H1 (cell line): ENCODE measurements at regions not wholly inside any gene's neighbourhood (a gene's known extent, or its start where the extent isn't known, plus 50 kb on each side); places are given as distances from the start of the nearest gene placed in this dataset.

Experiments
- CTCF ChIA-PET: fragments of 300-600 bp; sonication (Branson Sonifier 250); formaldehyde crosslinking; loops from one replicate; lab custom pipeline; 2021; ENCODE audit not compliant: partially characterized antibody; lab: Charles Lee
- POLR2A ChIA-PET: fragments of 300-600 bp; sonication (Branson Sonifier 250); formaldehyde crosslinking; loops from one replicate; lab custom pipeline; 2021; ENCODE audit warnings: inconsistent platforms; ENCODE audit not compliant: partially characterized antibody; lab: Charles Lee
- DNase-seq, 2 experiments: peaks; one replicate each; pipeline versions ENCODE4 v3.0.0 to v3.0.0-alpha.2; 2010 to 2022; ENCODE audit warnings: low spot score in 2 of 2, low read depth in 1 of 2, mixed read lengths in 1 of 2
- FAIRE-seq: peaks from 2 replicates; lab custom pipeline; 2011; peaks lifted over from hg19 to GRCh38; lab: Jason Lieb, UNC
- H2AFZ ChIP-seq: 2 replicates; pipeline ENCODE4 v1.8.1; 2012; ENCODE audit warnings: low read length, inconsistent platforms
- H2AK5ac ChIP-seq: 2 replicates; pipeline ENCODE4 v1.6.1; 2013; ENCODE audit warnings: low read depth, low read length
- H2BK120ac ChIP-seq: replicated peaks from 2 replicates; pipeline ENCODE3; 2013; ENCODE audit warnings: low read depth, low read length, inconsistent platforms
- H2BK12ac ChIP-seq: 2 replicates; pipeline ENCODE4 v1.6.1; 2013; ENCODE audit warnings: low read depth, low read length
- H2BK15ac ChIP-seq: 2 replicates; pipeline ENCODE4 v1.6.1; 2013; ENCODE audit warnings: low read length
- H2BK20ac ChIP-seq: 2 replicates; pipeline ENCODE4 v1.6.1; 2013; ENCODE audit warnings: low read length
- H2BK5ac ChIP-seq: 2 replicates; pipeline ENCODE4 v1.6.1; 2013; ENCODE audit warnings: low read depth, low read length
- H3K14ac ChIP-seq: 2 replicates; pipeline ENCODE4 v1.6.1; 2013; ENCODE audit warnings: inconsistent platforms; ENCODE audit not compliant: insufficient read length
- H3K18ac ChIP-seq: 2 replicates; pipeline ENCODE4 v1.6.1; 2013; ENCODE audit warnings: low read length; ENCODE audit errors: extremely low read depth
- H3K23ac ChIP-seq: 2 replicates; pipeline ENCODE4 v1.6.1; 2013; ENCODE audit warnings: inconsistent platforms; ENCODE audit not compliant: insufficient read length
- H3K23me2 ChIP-seq: 2 replicates; pipeline ENCODE4 v1.6.1; 2013; ENCODE audit warnings: low read depth, low read length
- H3K27ac ChIP-seq: 2 replicates; pipeline ENCODE4 v1.6.1; 2011; ENCODE audit warnings: low read depth, low read length, inconsistent platforms
- H3K27me3 ChIP-seq, 4 experiments: replicated peaks in 1 of 4; 1 replicate in 1 of 4; 2 replicates in 3 of 4; pipeline versions ENCODE4 v1.6.1 to v1.8.1; 2011 to 2013; ENCODE audit warnings: low read length in 3 of 4, mild to moderate bottlenecking in 3 of 4, inconsistent platforms in 2 of 4, mixed read lengths in 2 of 4, moderate library complexity in 1 of 4; ENCODE audit not compliant: control insufficient read depth in 3 of 4, insufficient read depth in 3 of 4; ENCODE audit errors: extremely low read depth in 1 of 4
- H3K36me3 ChIP-seq, 4 experiments: 2 replicates each; pipeline versions ENCODE4 v1.6.1 to v1.8.1; 2011 to 2013; ENCODE audit warnings: mild to moderate bottlenecking in 4 of 4, low read length in 3 of 4, moderate library complexity in 2 of 4, control low read depth in 1 of 4, inconsistent platforms in 1 of 4; ENCODE audit not compliant: insufficient read depth in 4 of 4, control insufficient read depth in 2 of 4
- H3K4ac ChIP-seq: replicated peaks from 2 replicates; pipeline ENCODE3; 2013; ENCODE audit warnings: low read length, low read depth, mixed read lengths, inconsistent platforms; ENCODE audit not compliant: insufficient read length
- H3K4me1 ChIP-seq, 4 experiments: replicated peaks in 1 of 4; 1 replicate in 1 of 4; 2 replicates in 3 of 4; pipeline versions ENCODE4 v1.6.1 to v1.8.1; 2011 to 2013; ENCODE audit warnings: low read length in 3 of 4, inconsistent platforms in 2 of 4, mixed read lengths in 1 of 4; ENCODE audit not compliant: insufficient read depth in 4 of 4, control insufficient read depth in 3 of 4
- H3K4me2 ChIP-seq, 2 experiments: 2 replicates each; pipeline versions ENCODE4 v1.6.1 to v1.8.1; 2011 to 2013; ENCODE audit warnings: low read depth in 2 of 2, low read length in 2 of 2, control low read depth in 1 of 2, inconsistent platforms in 1 of 2, mild to moderate bottlenecking in 1 of 2; ENCODE audit not compliant: insufficient read depth in 1 of 2
- H3K4me3 ChIP-seq, 4 experiments: fragments of 200-600, 300-600 bp in 1 of 4; sonication (generic), shearing (Covaris generic), sonication (Bioruptor Twin) in 1 of 4; 2 replicates each; pipeline versions ENCODE4 v1.5.1 to v1.8.1; 2011 to 2016; ENCODE audit warnings: low read length in 4 of 4, low read depth in 3 of 4, control low read depth in 2 of 4, inconsistent platforms in 2 of 4, mild to moderate bottlenecking in 2 of 4, mixed read lengths in 1 of 4, moderate library complexity in 1 of 4; ENCODE audit not compliant: insufficient read depth in 2 of 4; ENCODE audit errors: extremely low read depth in 1 of 4
- H3K56ac ChIP-seq: replicated peaks from 2 replicates; pipeline ENCODE3; 2013; ENCODE audit warnings: low read depth, mild to moderate bottlenecking, mixed read lengths, low read length, inconsistent platforms; ENCODE audit not compliant: insufficient read length
- H3K79me1 ChIP-seq: 2 replicates; pipeline ENCODE4 v1.6.1; 2013; ENCODE audit warnings: low read depth, low read length, control low read depth
- H3K79me2 ChIP-seq, 2 experiments: 2 replicates each; pipeline versions ENCODE4 v1.6.1 to v1.8.1; 2012 to 2013; ENCODE audit warnings: low read length in 2 of 2, mild to moderate bottlenecking in 2 of 2, inconsistent platforms in 1 of 2; ENCODE audit not compliant: insufficient read depth in 2 of 2, control insufficient read depth in 1 of 2
- H3K9ac ChIP-seq, 4 experiments: replicated peaks in 1 of 4; 1 replicate in 1 of 4; 2 replicates in 3 of 4; pipeline versions ENCODE4 v1.6.1 to v1.8.1; 2011 to 2013; ENCODE audit warnings: low read depth in 3 of 4, low read length in 3 of 4, control low read depth in 2 of 4, mild to moderate bottlenecking in 2 of 4, moderate library complexity in 2 of 4, inconsistent platforms in 1 of 4; ENCODE audit errors: extremely low read depth in 1 of 4
- H3K9me3 ChIP-seq, 2 experiments: 2 replicates each; pipeline versions ENCODE4 v1.6.1 to v1.8.1; 2012 to 2013; ENCODE audit warnings: mild to moderate bottlenecking in 2 of 2, moderate library complexity in 2 of 2, control low read depth in 1 of 2, inconsistent platforms in 1 of 2, low read depth in 1 of 2, low read length in 1 of 2, mixed read lengths in 1 of 2; ENCODE audit not compliant: insufficient read depth in 2 of 2
- H4K20me1 ChIP-seq, 2 experiments: replicated peaks in 1 of 2; 2 replicates each; pipeline versions ENCODE3 to v1.8.1; 2011 to 2013; ENCODE audit warnings: inconsistent platforms in 2 of 2, low read length in 2 of 2, mild to moderate bottlenecking in 1 of 2; ENCODE audit not compliant: insufficient read depth in 2 of 2, control insufficient read depth in 1 of 2
- H4K5ac ChIP-seq: 2 replicates; pipeline ENCODE4 v1.6.1; 2013; ENCODE audit warnings: low read length, low read depth, mixed read lengths, inconsistent platforms; ENCODE audit not compliant: insufficient read length
- H4K8ac ChIP-seq: 2 replicates; pipeline ENCODE4 v1.8.0; 2013; ENCODE audit warnings: mild to moderate bottlenecking, moderate library complexity, low read length, inconsistent platforms; ENCODE audit not compliant: insufficient read depth; ENCODE audit errors: extremely low read depth
- H4K91ac ChIP-seq: replicated peaks from 2 replicates; pipeline ENCODE3; 2013; ENCODE audit warnings: low read length, mixed read lengths, inconsistent platforms; ENCODE audit not compliant: insufficient read length
- HDAC6 ChIP-seq: IDR thresholded peaks from one replicate; pipeline ENCODE4 v1.7.1; 2012; ENCODE audit warnings: low read depth, mild to moderate bottlenecking, inconsistent platforms, low read length, moderate library complexity
- JUN ChIP-seq: IDR thresholded peaks from 2 replicates; pipeline ENCODE4 v1.6.1; 2011; ENCODE audit warnings: low read depth, mild to moderate bottlenecking, improper control_type of control experiment, low read length
- KDM1A ChIP-seq: fragments of 200-600, 300-600 bp; sonication (generic); IDR thresholded peaks from 2 replicates; pipeline ENCODE4 v1.7.1; 2016; ENCODE audit warnings: mild to moderate bottlenecking, low read length, borderline replicate concordance
- RNF2 ChIP-seq: fragments of 200-900, 300-1000 bp; sonication (generic); IDR thresholded peaks from 2 replicates; pipeline ENCODE4 v1.7.1; 2016; ENCODE audit warnings: borderline replicate concordance, low read depth, mild to moderate bottlenecking, antibody characterized with exemption, low read length; ENCODE audit not compliant: poor library complexity, severe bottlenecking; ENCODE audit errors: missing control alignments
- SAP30 ChIP-seq: fragments of 300-600 bp; sonication (generic); IDR thresholded peaks from 2 replicates; pipeline ENCODE4 v1.7.1; 2012; ENCODE audit warnings: low read length, moderate library complexity, mild to moderate bottlenecking, inconsistent platforms; ENCODE audit not compliant: insufficient read depth, insufficient replicate concordance
- SIN3A ChIP-seq, 2 experiments: IDR thresholded peaks in 1 of 2; conservative IDR thresholded peaks in 1 of 2; 2 replicates each; pipeline ENCODE4 v1.6.1; 2011 to 2012; ENCODE audit warnings: low read length in 2 of 2, improper control_type of control experiment in 1 of 2, low read depth in 1 of 2, mild to moderate bottlenecking in 1 of 2
- SIX5 ChIP-seq: IDR thresholded peaks from 2 replicates; pipeline ENCODE4 v1.6.1; 2011; ENCODE audit warnings: mild to moderate bottlenecking, low read depth, low read length
- USF2 ChIP-seq: IDR thresholded peaks from 2 replicates; pipeline ENCODE4 v1.6.1; 2011; ENCODE audit warnings: low read length, improper control_type of control experiment
- WGBS, 2 experiments: shearing (Covaris generic) in 1 of 2; methylation state at CpG; one replicate each; pipeline versions ENCODE4 v1.1.6 to v1.1.7; 2013 to 2015; ENCODE audit warnings: low lambda C conversion rate in 2 of 2, mixed read lengths in 2 of 2, inconsistent platforms in 1 of 2, low coverage in 1 of 2, missing lambda C conversion rate in 1 of 2; ENCODE audit not compliant: insufficient replicate concordance in 2 of 2, insufficient coverage in 1 of 2, insufficient read length in 1 of 2; ENCODE audit errors: extremely low coverage in 1 of 2, missing lambda C conversion rate in 1 of 2; 5-methylcytosine and 5-hydroxymethylcytosine counted together

- no peaks in the 10 kb centered on the region for H3K36me3 ChIP-seq
- H3K9ac ChIP-seq, result no peak overlapping the region
- H2AK5ac ChIP-seq, result no peak overlapping the region
- H3K4me3 ChIP-seq, result no peak overlapping the region
- H2BK15ac ChIP-seq, result no peak overlapping the region
- no peaks in the 10 kb centered on the region for H3K9me3 ChIP-seq
- no peak overlapping the region for H3K56ac ChIP-seq
- H3K14ac ChIP-seq, result no peak overlapping the region
- no peak overlapping the region for H3K4me2 ChIP-seq
- H4K91ac ChIP-seq, result no peak overlapping the region
- FAIRE-seq (no peak), DNase-seq (no peak)
- no peak overlapping the region for H2BK5ac ChIP-seq
- H3K27me3 ChIP-seq, result no peaks in the 10 kb centered on the region
- no peak overlapping the region for H4K5ac ChIP-seq
- no peaks in the 10 kb centered on the region for H3K4me1 ChIP-seq
- no peaks in the 10 kb centered on the region for H3K79me2 ChIP-seq
- H2AFZ ChIP-seq, result no peak overlapping the region
- H3K18ac ChIP-seq, result no peak overlapping the region
- H3K27ac ChIP-seq, result no peak overlapping the region
- H3K4ac ChIP-seq, result no peak overlapping the region
- H2BK120ac ChIP-seq, result no peak overlapping the region
- WGBS, 2 experiments, result 87% methylated on average over 8 of the region's 8 CpGs; no CpG with 5 or more reads in 1 of the 2 experiments
- no peak overlapping the region for H3K23ac ChIP-seq
- H3K23me2 ChIP-seq, result no peaks in the 10 kb centered on the region
- H4K8ac ChIP-seq, result no peak overlapping the region
- ChIA-PET CTCF (interaction anchor here (0.8 to 1.0 kb wide), 4 partner anchors 10 to 849 kb away, joined by 3 read pairs; no protein-coding TSS in a partner anchor), POLR2A (interaction anchor here (0.5 kb wide), 1 partner anchor 28 kb away, joined by 4 read pairs; no protein-coding TSS in a partner anchor)
- H4K20me1 ChIP-seq, result no peaks in the 10 kb centered on the region
- no peaks in the 10 kb centered on the region for H3K79me1 ChIP-seq
- H2BK12ac ChIP-seq, result no peak overlapping the region
- 0 out of 2 replicates have a peak overlapping the region, but pooled peaks have one; percentile 5 for H2BK20ac ChIP-seq
- TF ChIP-seq SIX5, result no peak
- no peak for TF ChIP-seq SIN3A (conservative IDR thresholded peaks at IDR 0.05 in 1 of 2, IDR thresholded peaks at IDR 0.05 in 1 of 2; ENCODE audit: low read depth in 1 of 2, low read length in 2 of 2)
- TF ChIP-seq RNF2, result no peak
- TF ChIP-seq HDAC6, result no peak
- TF ChIP-seq KDM1A, result no peak
- no peak for TF ChIP-seq SAP30
- TF ChIP-seq JUN, result no peak
- no peak for TF ChIP-seq USF2
Observed at GRCh38 chr10:3292636-3293035, 120.1 kb upstream of the PITRM1 start.
